ENCODE measurements at regions not wholly inside any gene's neighbourhood (a gene's known extent, or its start where the extent isn't known, plus 50 kb on each side); places are given as distances from the start of the nearest gene placed in this dataset.

GRCh38 chr21:15249285-15249993, 184.6 kb upstream of the NRIP1 start:
- no peak for TF ChIP-seq EZH2 (IDR thresholded peaks at IDR 0.05)
- no peak for TF ChIP-seq POLR2AphosphoS5 (IDR thresholded peaks at IDR 0.05; ENCODE audit: borderline replicate concordance, low read depth, low read length)

All from SK-N-MC (cell line).